ENCODE measurements at regions not wholly inside any gene's neighbourhood (a gene's known extent, or its start where the extent isn't known, plus 50 kb on each side); places are given as distances from the start of the nearest gene placed in this dataset.

- no peak overlapping the region for H3K27ac Mint-ChIP-seq
Observed at GRCh38 chr12:113622410-113622809, 150.7 kb upstream of the LHX5 start.

GRCh38 chr12:113620437-113620976 lies 148.8 kb upstream of the LHX5 start:
- H3K9me3 Mint-ChIP-seq = peaks cover 7% of the 10 kb centered on the region
- intact Hi-C loops (cut with micrococcal nuclease) = no loop called here
- no peak overlapping the region for H3K4me3 Mint-ChIP-seq
- no peaks in the 10 kb centered on the region for H3K4me1 Mint-ChIP-seq (ENCODE audit: low read depth)
- H3K27me3 Mint-ChIP-seq = peaks cover 7% of the 10 kb centered on the region
- H3K36me3 Mint-ChIP-seq (ENCODE audit: low read depth) = no peaks in the 10 kb centered on the region
- no peak overlapping the region for H3K27ac Mint-ChIP-seq

More at GRCh38 chr12:113622410-113622809, 150.7 kb upstream of the LHX5 start:
- no peak overlapping the region for H3K4me3 Mint-ChIP-seq
- H3K4me1 Mint-ChIP-seq (ENCODE audit: low read depth) = no peaks in the 10 kb centered on the region
- no peaks in the 10 kb centered on the region for H3K36me3 Mint-ChIP-seq (ENCODE audit: low read depth)
- peaks cover 7% of the 10 kb centered on the region for H3K27me3 Mint-ChIP-seq
- H3K9me3 Mint-ChIP-seq = peaks cover 17% of the 10 kb centered on the region
- intact Hi-C loops (cut with micrococcal nuclease) = no loop called here

GRCh38 chr12:113619202-113619601 lies 147.5 kb upstream of the LHX5 start:
- Mint-ChIP-seq H3K9me3 (no peaks in the 10 kb centered on the region), H3K4me3 (no peak overlapping the region), H3K27me3 (peaks cover 8% of the 10 kb centered on the region), H3K36me3 (ENCODE audit: low read depth) (no peaks in the 10 kb centered on the region), H3K27ac (no peak overlapping the region), H3K4me1 (ENCODE audit: low read depth) (no peaks in the 10 kb centered on the region)
- intact Hi-C loops (cut with micrococcal nuclease) = no loop called here

- H3K36me3 Mint-ChIP-seq (ENCODE audit: low read depth) = no peaks in the 10 kb centered on the region
- no peak overlapping the region for H3K27ac Mint-ChIP-seq
- no peaks in the 10 kb centered on the region for H3K4me1 Mint-ChIP-seq (ENCODE audit: low read depth)
- intact Hi-C loops (cut with micrococcal nuclease) = no loop called here
- peaks cover 41% of the 10 kb centered on the region for H3K27me3 Mint-ChIP-seq
- no peaks in the 10 kb centered on the region for H3K9me3 Mint-ChIP-seq
- H3K4me3 Mint-ChIP-seq = no peak overlapping the region
Observed at GRCh38 chr12:113613414-113613813, 141.7 kb upstream of the LHX5 start.

- H3K4me3 Mint-ChIP-seq = no peak overlapping the region
Observed at GRCh38 chr12:113612793-113613192, 141.1 kb upstream of the LHX5 start.

GRCh38 chr12:113612076-113612728 lies 140.5 kb upstream of the LHX5 start:
- Mint-ChIP-seq H3K27ac (no peak overlapping the region), H3K36me3 (ENCODE audit: low read depth) (no peaks in the 10 kb centered on the region), H3K27me3 (peaks cover 45% of the 10 kb centered on the region), H3K4me1 (ENCODE audit: low read depth) (no peaks in the 10 kb centered on the region), H3K4me3 (no peak overlapping the region), H3K9me3 (no peaks in the 10 kb centered on the region)
- intact Hi-C loops (cut with micrococcal nuclease) = no loop called here

More at GRCh38 chr12:113612793-113613192, 141.1 kb upstream of the LHX5 start:
- no peaks in the 10 kb centered on the region for H3K9me3 Mint-ChIP-seq
- H3K36me3 Mint-ChIP-seq (ENCODE audit: low read depth) = no peaks in the 10 kb centered on the region
- peaks cover 45% of the 10 kb centered on the region for H3K27me3 Mint-ChIP-seq
- no peak overlapping the region for H3K27ac Mint-ChIP-seq
- no peaks in the 10 kb centered on the region for H3K4me1 Mint-ChIP-seq (ENCODE audit: low read depth)
- intact Hi-C loops (cut with micrococcal nuclease) = no loop called here

GRCh38 chr12:113611652-113612051 lies 140.0 kb upstream of the LHX5 start:
- Mint-ChIP-seq H3K9me3 (no peaks in the 10 kb centered on the region), H3K36me3 (ENCODE audit: low read depth) (no peaks in the 10 kb centered on the region), H3K4me1 (ENCODE audit: low read depth) (no peaks in the 10 kb centered on the region), H3K4me3 (no peak overlapping the region), H3K27ac (no peak overlapping the region), H3K27me3 (peaks cover 45% of the 10 kb centered on the region)
- intact Hi-C loops (cut with micrococcal nuclease) = no loop called here

- Mint-ChIP-seq H3K27ac (no peak overlapping the region), H3K36me3 (ENCODE audit: low read depth) (no peaks in the 10 kb centered on the region), H3K4me3 (no peak overlapping the region), H3K4me1 (ENCODE audit: low read depth) (no peaks in the 10 kb centered on the region), H3K9me3 (no peaks in the 10 kb centered on the region), H3K27me3 (peaks cover 45% of the 10 kb centered on the region)
- intact Hi-C loops (cut with micrococcal nuclease) = no loop called here
Observed at GRCh38 chr12:113610698-113611097, 139.0 kb upstream of the LHX5 start.

- peaks cover 45% of the 10 kb centered on the region for H3K27me3 Mint-ChIP-seq
- no peaks in the 10 kb centered on the region for H3K9me3 Mint-ChIP-seq
- no peaks in the 10 kb centered on the region for H3K4me1 Mint-ChIP-seq (ENCODE audit: low read depth)
- intact Hi-C loops (cut with micrococcal nuclease) = no loop called here
- no peak overlapping the region for H3K27ac Mint-ChIP-seq
- no peaks in the 10 kb centered on the region for H3K36me3 Mint-ChIP-seq (ENCODE audit: low read depth)
- no peak overlapping the region for H3K4me3 Mint-ChIP-seq
Observed at GRCh38 chr12:113609692-113610469, 138.2 kb upstream of the LHX5 start.

GRCh38 chr12:113604666-113605065 lies 133.0 kb upstream of the LHX5 start:
- H3K27me3 Mint-ChIP-seq = peaks cover 9% of the 10 kb centered on the region
- intact Hi-C loops (cut with micrococcal nuclease) = no loop called here
- no peak overlapping the region for H3K4me3 Mint-ChIP-seq
- no peaks in the 10 kb centered on the region for H3K9me3 Mint-ChIP-seq
- H3K4me1 Mint-ChIP-seq (ENCODE audit: low read depth) = no peaks in the 10 kb centered on the region
- H3K27ac Mint-ChIP-seq = no peak overlapping the region
- no peaks in the 10 kb centered on the region for H3K36me3 Mint-ChIP-seq (ENCODE audit: low read depth)

- Mint-ChIP-seq H3K4me3 (no peak overlapping the region), H3K36me3 (ENCODE audit: low read depth) (no peaks in the 10 kb centered on the region), H3K4me1 (ENCODE audit: low read depth) (no peaks in the 10 kb centered on the region), H3K27ac (no peak overlapping the region), H3K27me3 (no peaks in the 10 kb centered on the region), H3K9me3 (no peaks in the 10 kb centered on the region)
- intact Hi-C loops (cut with micrococcal nuclease) = no loop called here
Observed at GRCh38 chr12:113601656-113602263, 130.1 kb upstream of the LHX5 start.

- intact Hi-C loops (cut with micrococcal nuclease) = no loop called here
- Mint-ChIP-seq H3K9me3 (no peaks in the 10 kb centered on the region), H3K27ac (no peak overlapping the region), H3K36me3 (ENCODE audit: low read depth) (no peaks in the 10 kb centered on the region), H3K4me3 (no peak overlapping the region), H3K27me3 (peaks cover 6% of the 10 kb centered on the region), H3K4me1 (ENCODE audit: low read depth) (no peaks in the 10 kb centered on the region)
Observed at GRCh38 chr12:113598815-113599406, 127.2 kb upstream of the LHX5 start.

- Mint-ChIP-seq H3K27ac (no peak overlapping the region), H3K9me3 (peaks cover 5% of the 10 kb centered on the region), H3K4me1 (ENCODE audit: low read depth) (no peaks in the 10 kb centered on the region), H3K27me3 (peaks cover 31% of the 10 kb centered on the region), H3K4me3 (no peak overlapping the region), H3K36me3 (ENCODE audit: low read depth) (no peaks in the 10 kb centered on the region)
- intact Hi-C loops (cut with micrococcal nuclease) = no loop called here
Observed at GRCh38 chr12:113594967-113595366, 123.3 kb upstream of the LHX5 start.

- Mint-ChIP-seq H3K9me3 (peaks cover 5% of the 10 kb centered on the region), H3K4me3 (peak overlapping the region; percentile 14), H3K27me3 (peaks cover 41% of the 10 kb centered on the region), H3K36me3 (ENCODE audit: low read depth) (no peaks in the 10 kb centered on the region), H3K4me1 (ENCODE audit: low read depth) (no peaks in the 10 kb centered on the region), H3K27ac (no peak overlapping the region)
- intact Hi-C loops (cut with micrococcal nuclease) = no loop called here
Observed at GRCh38 chr12:113591480-113591974, 119.9 kb upstream of the LHX5 start.
